DOHH2 (cell line): ENCODE measurements at regions not wholly inside any gene's neighbourhood (a gene's known extent, or its start where the extent isn't known, plus 50 kb on each side); places are given as distances from the start of the nearest gene placed in this dataset.

ENCODE experiments used
- H3F3A ChIP-seq: fragments of 200-600 bp; sonication (generic), shearing (Covaris generic); 2 replicates; pipeline ENCODE4 v1.6.0; 2016; ENCODE audit warnings: antibody characterized with exemption, mild to moderate bottlenecking; ENCODE audit not compliant: control insufficient read depth, insufficient read depth
- H3K27ac ChIP-seq: fragments of 200-600 bp; sonication (generic); 2 replicates; pipeline ENCODE4 v1.5.1; 2014; ENCODE audit warnings: low read depth, mild to moderate bottlenecking, low read length, moderate library complexity
- H3K27me3 ChIP-seq: fragments of 200-600 bp; sonication (generic); 2 replicates; pipeline ENCODE4 v1.6.1; 2014; ENCODE audit warnings: mild to moderate bottlenecking, low read length, mixed read lengths; ENCODE audit not compliant: control insufficient read depth
- H3K36me3 ChIP-seq: fragments of 200-600 bp; sonication (generic); 2 replicates; pipeline ENCODE4 v1.6.1; 2014; ENCODE audit warnings: mild to moderate bottlenecking, low read length, moderate library complexity, mixed read lengths; ENCODE audit not compliant: control insufficient read depth
- H3K4me1 ChIP-seq: fragments of 200-600 bp; sonication (generic); 2 replicates; pipeline ENCODE4 v1.6.1; 2014; ENCODE audit warnings: mild to moderate bottlenecking, low read length, mixed read lengths; ENCODE audit not compliant: control insufficient read depth
- H3K4me2 ChIP-seq: fragments of 200-600 bp; sonication (generic); 2 replicates; pipeline ENCODE4 v1.6.0; 2014; ENCODE audit warnings: mild to moderate bottlenecking, low read length, moderate library complexity
- H3K4me3 ChIP-seq: fragments of 200-600 bp; sonication (generic); 2 replicates; pipeline ENCODE4 v1.5.1; 2014; ENCODE audit warnings: mild to moderate bottlenecking, low read length, mixed read lengths
- H3K79me2 ChIP-seq: fragments of 200-600 bp; sonication (generic); 2 replicates; pipeline ENCODE4 v1.6.1; 2014; ENCODE audit warnings: mild to moderate bottlenecking, low read length, mixed read lengths; ENCODE audit not compliant: control insufficient read depth
- H3K9me2 ChIP-seq: fragments of 200-600 bp; sonication (generic); replicated peaks from 2 replicates; pipeline ENCODE4 v1.6.1; 2014; ENCODE audit warnings: mild to moderate bottlenecking, low read length, mixed read lengths; ENCODE audit not compliant: control insufficient read depth
- H3K9me3 ChIP-seq: fragments of 200-600 bp; sonication (generic); 2 replicates; pipeline ENCODE4 v1.6.1; 2014; ENCODE audit warnings: antibody characterized with exemption, low read length, mixed read lengths; ENCODE audit not compliant: control insufficient read depth, insufficient read depth
- H4K20me1 ChIP-seq: fragments of 200-600 bp; sonication (generic); 2 replicates; pipeline ENCODE4 v1.6.0; 2014; ENCODE audit warnings: low read depth, mild to moderate bottlenecking, antibody characterized with exemption, low read length, moderate library complexity; ENCODE audit not compliant: control insufficient read depth, insufficient read depth
- CTCF ChIP-seq: fragments of 200-600 bp; sonication (generic); IDR thresholded peaks from one replicate; pipeline ENCODE4 v1.5.1; 2014; ENCODE audit warnings: antibody characterized with exemption, mild to moderate bottlenecking, low read depth, low read length; ENCODE audit not compliant: poor library complexity, severe bottlenecking
- EZH2phosphoT487 ChIP-seq: fragments of 200-600 bp; sonication (generic); IDR thresholded peaks from 2 replicates; pipeline ENCODE4 v1.6.1; 2017; ENCODE audit warnings: borderline replicate concordance, mild to moderate bottlenecking, antibody characterized with exemption, low read length, moderate library complexity, mixed read lengths

GRCh38 chr14:65926935-65927700, 514.6 kb downstream of the FUT8 start:
- Histone ChIP-seq H4K20me1 (no peaks in the 10 kb centered on the region), H3K79me2 (no peaks in the 10 kb centered on the region), H3F3A (no peaks in the 10 kb centered on the region), H3K9me3 (no peaks in the 10 kb centered on the region), H3K27ac (no peak overlapping the region), H3K4me1 (no peaks in the 10 kb centered on the region), H3K9me2 (no peaks in the 10 kb centered on the region), H3K4me3 (no peak overlapping the region), H3K27me3 (peaks cover 4% of the 10 kb centered on the region), H3K36me3 (no peaks in the 10 kb centered on the region), H3K4me2 (no peak overlapping the region)
- TF ChIP-seq EZH2phosphoT487 (no peak), CTCF (no peak)

GRCh38 chr14:65927931-65928356, 515.4 kb downstream of the FUT8 start:
- no peak overlapping the region for H3K4me2 ChIP-seq
- H3K4me1 ChIP-seq = no peaks in the 10 kb centered on the region
- no peaks in the 10 kb centered on the region for H4K20me1 ChIP-seq

DNA sequence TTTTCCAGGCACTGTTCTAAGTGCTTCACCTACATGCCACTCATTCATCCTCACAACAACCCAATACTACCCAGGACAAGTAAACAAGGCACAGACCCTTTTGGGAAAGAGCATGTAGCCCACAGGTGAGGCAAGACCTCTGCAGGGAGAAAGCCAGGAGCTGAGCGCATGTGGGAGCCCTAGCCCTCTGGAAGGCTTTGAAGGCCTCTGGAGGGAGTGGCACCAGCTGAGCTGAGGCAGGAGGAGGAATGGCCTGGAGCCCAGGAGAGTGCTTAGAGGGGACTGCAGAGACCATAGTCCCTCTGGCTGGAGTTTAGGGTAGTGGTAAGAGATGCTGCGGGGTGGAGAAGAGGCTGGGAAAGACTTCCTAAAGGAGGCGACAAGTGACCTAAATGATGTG, 516.5 kb downstream of the FUT8 start:
- Histone ChIP-seq H3K27me3 (peaks cover 4% of the 10 kb centered on the region), H3K4me2 (no peak overlapping the region)

More at GRCh38 chr14:65927931-65928356, 515.4 kb downstream of the FUT8 start:
- Histone ChIP-seq H3K79me2 (no peaks in the 10 kb centered on the region), H3K27me3 (peaks cover 4% of the 10 kb centered on the region), H3K9me2 (no peaks in the 10 kb centered on the region), H3F3A (no peaks in the 10 kb centered on the region), H3K27ac (no peak overlapping the region), H3K36me3 (no peaks in the 10 kb centered on the region), H3K4me3 (no peak overlapping the region), H3K9me3 (no peaks in the 10 kb centered on the region)
- TF ChIP-seq CTCF = no peak
- no peak for TF ChIP-seq EZH2phosphoT487

More for the DNA sequence above, 516.5 kb downstream of the FUT8 start:
- Histone ChIP-seq H4K20me1 (no peaks in the 10 kb centered on the region), H3K9me2 (no peaks in the 10 kb centered on the region), H3F3A (no peaks in the 10 kb centered on the region), H3K79me2 (no peaks in the 10 kb centered on the region), H3K36me3 (no peaks in the 10 kb centered on the region), H3K27ac (no peak overlapping the region), H3K4me1 (no peaks in the 10 kb centered on the region), H3K4me3 (no peak overlapping the region), H3K9me3 (no peaks in the 10 kb centered on the region)
- TF ChIP-seq CTCF = no peak
- no peak for TF ChIP-seq EZH2phosphoT487
